T-helper 17 cell (primary cell): ENCODE measurements at regions not wholly inside any gene's neighbourhood (a gene's known extent, or its start where the extent isn't known, plus 50 kb on each side); places are given as distances from the start of the nearest gene placed in this dataset.

Experiments
- ATAC-seq: fragments of 150-1000 bp; cut with Tn5 transposase; 2 replicates; pipeline ENCODE4 v1.10.0; 2021; ENCODE audit warnings: mild to moderate bottlenecking, moderate library complexity
- DNase-seq, 3 donors: peaks; one replicate each; pipeline versions ENCODE4 v3.0.0 to v3.0.0-alpha.2; 2020 to 2021
- H3K9me3 ChIP-seq: one replicate; pipeline ENCODE4 v1.7.0; 2013; ENCODE audit warnings: low read length, mild to moderate bottlenecking; ENCODE audit not compliant: control insufficient read depth, poor library complexity, severe bottlenecking
- H3K27ac Mint-ChIP-seq: one replicate; pipeline ENCODE4 v1.8.0; 2022; ENCODE audit warnings: mild to moderate bottlenecking, moderate library complexity, mixed read lengths
- H3K27me3 Mint-ChIP-seq: one replicate; pipeline ENCODE4 v1.8.0; 2022; ENCODE audit warnings: mixed read lengths
- H3K36me3 Mint-ChIP-seq: one replicate; pipeline ENCODE4 v1.8.0; 2022; ENCODE audit warnings: low read depth, mixed read lengths
- H3K4me1 Mint-ChIP-seq: one replicate; pipeline ENCODE4 v1.8.0; 2022; ENCODE audit warnings: mild to moderate bottlenecking, mixed read lengths
- H3K4me3 Mint-ChIP-seq: one replicate; pipeline ENCODE4 v1.8.0; 2022; ENCODE audit warnings: mild to moderate bottlenecking, moderate library complexity, mixed read lengths

DNA sequence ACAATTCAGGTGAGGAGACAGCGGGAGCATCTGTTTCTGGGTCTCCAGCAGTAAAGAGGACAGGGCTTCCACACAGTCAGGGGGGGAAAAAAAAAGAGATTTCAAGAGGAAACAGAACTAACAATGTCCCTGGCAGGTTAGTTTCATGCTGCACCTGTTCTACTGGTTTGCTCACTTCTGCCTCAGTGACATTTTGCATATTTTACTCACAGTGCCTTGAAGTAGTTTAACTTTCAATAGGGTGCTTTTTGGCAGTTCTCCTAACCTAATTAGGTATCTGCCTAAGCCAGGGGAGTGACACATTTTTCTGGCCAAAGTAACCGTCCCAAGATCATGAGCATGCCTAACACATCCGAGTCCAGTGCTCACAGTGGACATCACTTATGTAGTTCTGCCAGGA lies 109.0 kb upstream of the ALK start:
- H3K4me3 Mint-ChIP-seq = no peak overlapping the region
- peaks cover 6% of the 10 kb centered on the region for H3K4me1 Mint-ChIP-seq
- H3K27ac Mint-ChIP-seq = no peak overlapping the region
- ATAC-seq (no peak), DNase-seq (no peak)
- H3K9me3 ChIP-seq = no peaks in the 10 kb centered on the region
- H3K27me3 Mint-ChIP-seq = peaks cover 50% of the 10 kb centered on the region
- peaks cover 3% of the 10 kb centered on the region for H3K36me3 Mint-ChIP-seq

DNA sequence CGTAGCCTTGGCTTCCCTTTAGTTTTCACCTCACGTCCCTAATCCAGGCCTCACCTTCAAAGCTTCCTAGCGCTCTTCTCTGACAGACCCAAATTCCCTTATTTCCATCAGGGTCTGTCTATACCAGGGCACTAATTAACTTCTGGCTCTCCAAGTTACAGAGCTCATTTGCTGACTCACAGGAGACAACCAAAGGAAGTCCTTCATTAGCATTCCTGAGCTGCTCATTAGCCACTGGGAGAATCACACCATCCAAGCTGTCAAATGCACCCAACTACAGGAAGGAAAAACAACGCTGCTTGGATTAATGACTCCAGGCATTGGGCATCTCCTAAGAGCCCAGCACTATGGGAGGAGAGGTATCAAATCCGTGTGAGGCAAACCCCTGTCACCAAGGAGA lies 109.8 kb upstream of the ALK start:
- no peak overlapping the region for H3K27ac Mint-ChIP-seq
- H3K4me1 Mint-ChIP-seq = peaks cover 6% of the 10 kb centered on the region
- H3K4me3 Mint-ChIP-seq = no peak overlapping the region

DNA sequence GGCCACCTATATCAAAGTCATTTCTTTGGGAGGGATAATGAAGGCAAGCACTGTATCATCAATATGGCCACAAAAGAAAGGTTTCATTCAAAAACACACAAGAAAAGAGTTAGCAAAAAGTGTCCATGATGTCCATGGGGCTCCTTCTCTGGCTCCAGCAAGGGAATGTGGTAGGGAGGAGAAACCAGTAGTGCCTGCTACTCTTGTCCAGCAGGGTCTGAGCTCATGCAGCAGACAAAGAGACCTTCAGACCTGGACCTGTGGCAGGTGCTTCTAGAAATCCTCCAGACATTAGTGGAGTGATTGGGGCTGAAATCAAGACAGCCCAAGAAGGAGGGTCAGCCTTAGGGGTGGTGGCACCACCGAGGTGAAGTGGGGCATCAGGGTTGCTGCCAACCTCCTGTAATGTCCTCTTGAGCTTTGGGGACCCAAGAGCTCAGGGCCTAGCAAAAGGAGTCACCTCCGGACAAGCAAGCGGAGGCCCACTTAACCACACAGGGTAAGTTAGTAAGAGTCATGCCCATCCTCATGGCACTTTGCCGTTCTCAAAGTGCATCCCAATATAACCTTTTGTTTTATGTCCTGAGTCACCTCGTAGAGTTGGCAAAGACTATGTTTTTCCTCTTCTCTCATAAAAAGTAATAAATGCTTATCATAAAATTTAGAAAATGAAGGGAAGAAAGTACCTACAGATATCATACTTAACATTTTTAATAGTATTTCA lies 112.6 kb upstream of the YPEL5 start:
- no peaks in the 10 kb centered on the region for H3K36me3 Mint-ChIP-seq
- peaks cover 34% of the 10 kb centered on the region for H3K27me3 Mint-ChIP-seq
- no peak overlapping the region for H3K4me3 Mint-ChIP-seq
- ATAC-seq (no peak), DNase-seq (no peak)
- H3K9me3 ChIP-seq = no peaks in the 10 kb centered on the region
- no peak overlapping the region for H3K27ac Mint-ChIP-seq
- H3K4me1 Mint-ChIP-seq = no peaks in the 10 kb centered on the region

More for the DNA sequence above, 109.8 kb upstream of the ALK start:
- no peak for DNase-seq
- Mint-ChIP-seq H3K27me3 (peaks cover 45% of the 10 kb centered on the region), H3K36me3 (peaks cover 3% of the 10 kb centered on the region)
- H3K9me3 ChIP-seq = no peaks in the 10 kb centered on the region
- ATAC-seq = no peak

DNA sequence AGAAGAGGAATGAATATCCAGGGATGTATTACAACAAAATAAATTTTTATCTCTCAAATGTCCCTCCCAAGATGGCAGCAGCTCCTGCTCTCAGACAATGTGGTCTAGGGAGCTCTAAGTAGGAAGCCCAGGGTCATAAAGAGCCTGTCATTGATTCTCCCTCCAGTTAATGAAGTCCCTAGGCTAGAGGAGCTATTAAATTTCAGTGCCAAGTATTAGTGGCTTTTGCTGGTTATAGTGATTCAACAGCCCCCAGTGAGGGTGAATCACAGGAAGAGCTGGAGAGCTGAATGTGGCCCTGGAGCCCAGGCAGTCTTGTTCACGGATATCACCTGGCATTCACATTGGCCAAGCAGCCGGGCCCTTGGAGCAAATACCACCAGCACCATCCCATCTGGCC lies 109.8 kb upstream of the YPEL5 start:
- Mint-ChIP-seq H3K4me1 (no peaks in the 10 kb centered on the region), H3K4me3 (no peak overlapping the region), H3K36me3 (no peaks in the 10 kb centered on the region), H3K27me3 (peaks cover 23% of the 10 kb centered on the region), H3K27ac (no peak overlapping the region)
- DNase-seq (no peak), ATAC-seq (no peak)
- H3K9me3 ChIP-seq = no peaks in the 10 kb centered on the region

DNA sequence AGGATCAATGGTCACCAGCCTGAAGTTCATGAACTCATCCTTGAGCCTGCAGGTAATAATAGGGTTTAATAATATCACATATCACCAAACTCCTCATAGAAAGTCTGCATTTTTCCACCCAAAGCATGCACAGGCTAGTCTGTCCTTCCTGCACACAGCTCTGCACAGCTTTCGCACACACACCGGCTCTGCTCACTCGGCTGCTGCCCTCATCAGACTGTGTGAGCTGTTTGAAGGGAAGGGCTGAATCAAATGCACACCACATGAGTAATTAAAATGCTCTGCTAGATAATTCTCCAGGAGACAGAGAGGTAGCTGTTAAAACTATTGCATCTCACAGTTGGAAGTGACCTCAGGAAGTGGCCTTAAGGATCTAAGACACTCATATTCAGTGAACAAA lies 108.4 kb upstream of the YPEL5 start:
- Mint-ChIP-seq H3K4me1 (no peaks in the 10 kb centered on the region), H3K27me3 (peaks cover 31% of the 10 kb centered on the region), H3K27ac (no peak overlapping the region), H3K36me3 (no peaks in the 10 kb centered on the region), H3K4me3 (no peak overlapping the region)
- ATAC-seq = no peak
- DNase-seq = no peak
- no peaks in the 10 kb centered on the region for H3K9me3 ChIP-seq

DNA sequence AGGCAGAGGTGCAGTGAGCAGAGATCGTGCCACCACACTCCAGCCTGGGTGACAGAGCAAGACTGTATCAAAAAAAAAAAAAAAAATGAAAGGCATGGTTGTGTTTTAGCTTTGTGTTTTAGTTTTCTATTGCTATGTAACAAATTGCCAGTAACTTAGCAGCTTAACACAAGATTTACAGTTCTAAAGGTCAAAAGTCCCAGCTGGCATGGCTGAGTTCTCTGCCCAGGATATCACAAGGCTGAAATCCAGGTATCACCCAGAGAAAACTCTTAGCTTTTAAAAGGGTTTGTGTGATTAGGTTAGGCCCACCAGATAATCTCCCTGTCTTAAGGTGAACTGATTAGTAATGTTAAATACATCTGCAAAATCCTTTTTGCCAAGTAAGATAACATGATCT lies 107.7 kb upstream of the YPEL5 start:
- Mint-ChIP-seq H3K27me3 (peaks cover 36% of the 10 kb centered on the region), H3K36me3 (no peaks in the 10 kb centered on the region), H3K27ac (no peak overlapping the region), H3K4me1 (peaks cover 2% of the 10 kb centered on the region), H3K4me3 (no peak overlapping the region)
- DNase-seq (no peak), ATAC-seq (no peak)
- no peaks in the 10 kb centered on the region for H3K9me3 ChIP-seq

DNA sequence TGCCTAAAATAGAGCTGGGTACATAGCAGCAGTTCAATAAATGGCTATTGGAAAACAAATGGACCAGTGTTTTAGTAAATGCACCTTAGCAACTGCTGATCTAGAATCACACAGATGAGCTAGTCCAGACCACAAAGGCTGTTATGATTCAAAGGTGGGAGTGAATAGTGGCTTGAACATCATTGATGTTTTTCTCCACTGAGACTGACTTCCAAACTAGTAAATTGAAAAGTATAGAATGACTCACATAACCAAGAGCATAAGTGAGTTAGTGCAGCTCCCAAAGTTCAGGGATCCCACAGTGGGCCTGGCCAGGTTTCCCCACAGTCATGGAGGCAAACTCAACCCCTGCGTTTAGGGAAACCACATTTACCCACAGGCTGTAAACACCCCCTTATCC lies 106.7 kb upstream of the YPEL5 start:
- ATAC-seq = no peak
- DNase-seq = no peak
- Mint-ChIP-seq H3K36me3 (no peaks in the 10 kb centered on the region), H3K27me3 (peaks cover 37% of the 10 kb centered on the region), H3K4me3 (no peak overlapping the region), H3K4me1 (peaks cover 2% of the 10 kb centered on the region), H3K27ac (no peak overlapping the region)
- no peaks in the 10 kb centered on the region for H3K9me3 ChIP-seq

DNA sequence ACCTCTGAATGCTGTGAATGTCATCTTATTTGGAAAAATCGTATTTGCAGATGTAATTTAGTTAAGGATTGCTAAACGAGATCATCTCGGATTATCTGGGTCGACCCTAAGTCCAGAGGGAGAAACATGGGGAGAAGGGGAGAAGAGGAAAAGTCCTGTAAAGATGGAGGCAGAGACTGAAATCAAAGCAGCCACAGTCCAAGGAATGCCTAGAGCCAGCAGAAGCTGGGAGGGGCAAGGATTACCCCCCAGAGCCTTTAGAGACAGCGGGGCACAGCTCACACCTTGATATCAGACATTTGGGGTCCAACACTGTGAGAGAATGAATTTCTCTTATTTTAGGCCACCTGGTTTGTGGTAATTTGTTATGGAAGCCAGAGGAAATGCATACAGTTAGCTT lies 104.9 kb upstream of the YPEL5 start:
- H3K27ac Mint-ChIP-seq = no peak overlapping the region
- no peaks in the 10 kb centered on the region for H3K36me3 Mint-ChIP-seq
- H3K4me3 Mint-ChIP-seq = no peak overlapping the region
- no peak for ATAC-seq
- peaks cover 2% of the 10 kb centered on the region for H3K4me1 Mint-ChIP-seq
- no peaks in the 10 kb centered on the region for H3K9me3 ChIP-seq
- no peak for DNase-seq
- H3K27me3 Mint-ChIP-seq = peaks cover 39% of the 10 kb centered on the region

DNA sequence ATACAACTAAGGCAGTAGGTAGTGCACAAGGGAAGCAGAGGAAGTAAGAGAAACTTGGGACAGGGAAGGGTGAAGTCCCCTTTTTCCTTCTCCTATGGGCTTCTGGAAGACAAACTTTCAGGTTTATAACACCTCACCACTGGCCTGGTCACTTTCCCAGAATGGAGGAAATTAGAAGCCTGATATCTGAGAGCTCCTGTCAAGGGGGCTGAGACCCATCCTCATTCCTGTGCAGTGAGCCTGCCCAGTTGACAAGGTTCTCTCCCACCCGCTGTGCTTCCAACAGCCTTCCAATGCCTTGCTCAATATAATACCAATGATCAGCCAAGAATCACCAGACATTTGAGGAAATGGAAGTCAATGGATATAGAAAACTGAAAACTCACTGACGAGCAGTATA lies 100.4 kb upstream of the YPEL5 start:
- ATAC-seq = no peak
- Mint-ChIP-seq H3K27me3 (peaks cover 57% of the 10 kb centered on the region), H3K4me3 (no peak overlapping the region), H3K4me1 (peaks cover 2% of the 10 kb centered on the region), H3K36me3 (peaks cover 2% of the 10 kb centered on the region), H3K27ac (no peak overlapping the region)
- no peak for DNase-seq
- H3K9me3 ChIP-seq = no peaks in the 10 kb centered on the region

DNA sequence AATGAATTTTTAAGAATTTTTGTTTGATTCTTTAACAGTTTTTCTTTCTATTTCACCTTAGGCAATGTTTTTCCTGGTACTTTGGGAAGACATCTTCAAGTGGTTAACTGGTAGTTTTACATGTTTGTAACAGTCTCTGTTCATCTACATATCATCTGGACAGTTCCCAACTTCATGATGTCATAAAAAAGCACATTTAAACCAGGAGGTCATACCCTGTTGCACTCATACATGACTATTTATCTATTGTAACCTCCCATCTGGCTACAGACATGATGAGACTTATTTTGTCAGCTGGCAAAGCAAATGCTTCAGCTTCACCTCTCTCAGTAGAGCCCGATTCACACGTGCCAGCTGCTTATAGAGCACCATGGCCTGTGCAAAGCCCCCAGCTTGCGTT lies 99.8 kb upstream of the YPEL5 start:
- no peak for ATAC-seq

DNA sequence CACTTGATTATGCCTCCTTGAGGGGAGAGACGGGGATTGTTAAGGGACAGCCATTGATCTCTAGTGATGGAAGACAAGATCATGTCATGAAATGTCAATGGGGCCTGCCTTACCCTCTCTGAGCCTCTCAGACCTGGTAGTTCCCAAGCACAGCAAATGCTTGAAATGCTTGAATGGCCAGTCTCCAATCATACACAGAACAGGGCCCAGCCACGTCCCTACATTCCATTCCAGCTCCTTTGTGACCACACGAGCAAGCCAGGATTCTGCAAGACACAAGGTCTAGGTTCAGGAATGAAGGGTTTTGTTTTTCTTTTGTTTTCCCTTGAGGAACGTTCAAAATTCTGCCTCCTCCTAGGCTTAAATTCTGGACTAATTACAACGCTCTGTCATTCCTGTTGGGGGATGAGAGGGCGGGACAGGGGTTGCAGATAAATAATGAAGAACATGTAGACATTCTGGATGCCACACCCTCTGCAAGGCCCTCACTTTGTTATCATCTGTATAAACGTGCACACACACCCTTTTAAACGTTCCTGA lies 98.1 kb upstream of the YPEL5 start:
- H3K36me3 Mint-ChIP-seq = peaks cover 2% of the 10 kb centered on the region
- H3K4me3 Mint-ChIP-seq = no peak overlapping the region
- no peaks in the 10 kb centered on the region for H3K9me3 ChIP-seq
- no peak overlapping the region for H3K27ac Mint-ChIP-seq
- no peak for DNase-seq
- ATAC-seq = no peak
- peaks cover 2% of the 10 kb centered on the region for H3K4me1 Mint-ChIP-seq
- H3K27me3 Mint-ChIP-seq = peaks cover 50% of the 10 kb centered on the region

More for the DNA sequence above, 99.8 kb upstream of the YPEL5 start:
- Mint-ChIP-seq H3K27me3 (peaks cover 57% of the 10 kb centered on the region), H3K4me3 (no peak overlapping the region), H3K27ac (no peak overlapping the region), H3K36me3 (peaks cover 2% of the 10 kb centered on the region), H3K4me1 (peaks cover 2% of the 10 kb centered on the region)
- DNase-seq = no peak
- H3K9me3 ChIP-seq = no peaks in the 10 kb centered on the region

DNA sequence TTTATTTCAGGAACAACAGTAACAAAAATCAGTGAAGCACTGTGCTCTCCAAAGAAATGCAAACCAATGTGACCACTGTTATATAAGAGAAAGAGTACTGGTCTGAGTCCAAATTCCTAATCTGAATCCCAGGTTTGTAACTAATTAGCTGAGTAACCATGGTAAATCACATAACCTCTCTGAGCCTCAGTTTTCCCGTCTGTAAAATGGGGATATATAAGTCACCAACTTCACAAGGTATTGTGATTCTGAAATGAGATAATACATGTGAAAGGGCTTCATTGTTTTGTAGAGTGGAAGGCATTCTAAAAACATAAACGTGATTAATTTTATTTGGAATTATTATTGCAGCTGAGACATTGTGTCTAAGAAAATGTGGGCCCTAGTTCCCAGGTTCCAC lies 91.3 kb upstream of the YPEL5 start:
- H3K9me3 ChIP-seq = no peaks in the 10 kb centered on the region
- Mint-ChIP-seq H3K27me3 (peaks cover 33% of the 10 kb centered on the region), H3K27ac (no peak overlapping the region), H3K36me3 (no peaks in the 10 kb centered on the region), H3K4me3 (no peak overlapping the region), H3K4me1 (no peaks in the 10 kb centered on the region)
- ATAC-seq = no peak
- DNase-seq = no peak

DNA sequence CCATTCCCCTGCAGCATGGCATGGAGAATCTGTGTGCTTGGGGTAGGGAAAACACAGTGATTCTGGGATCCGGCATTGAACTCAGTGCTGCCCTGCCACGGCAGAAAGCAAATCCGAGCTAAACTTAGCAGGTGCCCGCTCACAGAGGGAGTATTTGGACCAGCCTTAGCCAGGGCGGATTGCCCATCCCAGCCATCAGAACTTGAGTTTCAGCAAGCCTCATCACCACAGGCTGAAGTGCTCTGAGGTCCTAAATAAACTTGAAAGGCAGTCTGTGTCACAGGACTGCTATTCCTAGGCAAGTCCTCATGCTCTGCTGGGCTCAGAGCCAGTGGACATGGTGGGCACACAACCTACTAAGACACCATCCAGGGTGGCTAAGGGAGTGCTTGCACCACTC lies 86.2 kb upstream of the YPEL5 start:
- H3K9me3 ChIP-seq = peaks cover 3% of the 10 kb centered on the region
- ATAC-seq = no peak
- no peaks in the 10 kb centered on the region for H3K4me1 Mint-ChIP-seq
- no peaks in the 10 kb centered on the region for H3K36me3 Mint-ChIP-seq
- H3K27ac Mint-ChIP-seq = no peak overlapping the region
- peaks cover 30% of the 10 kb centered on the region for H3K27me3 Mint-ChIP-seq
- H3K4me3 Mint-ChIP-seq = no peak overlapping the region
- no peak for DNase-seq

DNA sequence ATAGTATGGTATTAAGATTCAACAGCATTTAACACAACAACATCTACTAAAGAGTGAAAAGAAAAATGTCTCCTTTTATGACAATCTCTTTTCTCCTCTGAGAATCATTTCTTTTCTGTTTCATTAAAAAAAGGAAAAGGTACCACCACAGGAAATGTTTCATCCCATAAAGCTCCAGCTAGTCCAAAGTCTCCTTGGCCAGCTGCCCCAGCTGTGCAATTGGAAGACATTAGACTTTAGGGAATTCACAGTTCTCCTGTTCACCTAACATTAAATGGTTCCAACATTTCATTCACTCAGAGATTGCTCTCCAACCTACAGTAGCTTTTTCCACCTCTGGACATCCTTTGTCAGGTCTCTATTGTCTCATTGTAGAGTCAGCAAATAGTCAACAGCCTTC lies 78.7 kb upstream of the YPEL5 start:
- ATAC-seq (no peak), DNase-seq (no peak)
- Mint-ChIP-seq H3K27me3 (peaks cover 38% of the 10 kb centered on the region), H3K4me3 (no peak overlapping the region), H3K27ac (no peak overlapping the region), H3K36me3 (no peaks in the 10 kb centered on the region), H3K4me1 (no peaks in the 10 kb centered on the region)
- peaks cover 3% of the 10 kb centered on the region for H3K9me3 ChIP-seq
